ENCODE measurements at regions not wholly inside any gene's neighbourhood (a gene's known extent, or its start where the extent isn't known, plus 50 kb on each side); places are given as distances from the start of the nearest gene placed in this dataset.

GRCh38 chr7:91633013-91633441 is 247.5 kb downstream of the MTERF1 start:
- H3K27me3 ChIP-seq (ENCODE audit: insufficient read depth, low read length, poor library complexity, severe bottlenecking): no peaks in the 10 kb centered on the region
- peaks cover 13% of the 10 kb centered on the region for H3K4me1 ChIP-seq (ENCODE audit: insufficient read depth, low read length, poor library complexity, severe bottlenecking)
- H2AFZ ChIP-seq (ENCODE audit: low read length): no peak overlapping the region
- no peak overlapping the region for H3K4me2 ChIP-seq (ENCODE audit: low read depth, low read length, poor library complexity, severe bottlenecking)
- no peaks in the 10 kb centered on the region for H3K9me2 ChIP-seq (replicated peaks; ENCODE audit: low read depth, low read length)
- H3K79me2 ChIP-seq (ENCODE audit: insufficient read depth, low read length): no peaks in the 10 kb centered on the region
- no peak overlapping the region for H3K4me3 ChIP-seq (ENCODE audit: low read length, poor library complexity, severe bottlenecking)
- no peak for TF ChIP-seq CTCF (conservative IDR thresholded peaks at IDR 0.05; ENCODE audit: low read length)
- TF ChIP-seq EZH2phosphoT487 (IDR thresholded peaks at IDR 0.05; ENCODE audit: borderline replicate concordance): no peak
- no peaks in the 10 kb centered on the region for H4K20me1 ChIP-seq (ENCODE audit: insufficient read depth, low read length, poor library complexity, severe bottlenecking)
- no peaks in the 10 kb centered on the region for H3K36me3 ChIP-seq (ENCODE audit: insufficient read depth, low read length)
- H3F3A ChIP-seq (ENCODE audit: low read depth): no peaks in the 10 kb centered on the region
- no peaks in the 10 kb centered on the region for H3K9me3 ChIP-seq (ENCODE audit: insufficient read depth, low read depth, low read length)
- no peak overlapping the region for H3K9ac ChIP-seq (ENCODE audit: low read depth, low read length, poor library complexity, severe bottlenecking)

- no peaks in the 10 kb centered on the region for H3K36me3 ChIP-seq (ENCODE audit: insufficient read depth, low read length)
- no peak overlapping the region for H3K4me3 ChIP-seq (ENCODE audit: low read length, poor library complexity, severe bottlenecking)
- no peaks in the 10 kb centered on the region for H3K27me3 ChIP-seq (ENCODE audit: insufficient read depth, low read length, poor library complexity, severe bottlenecking)
- no peaks in the 10 kb centered on the region for H3F3A ChIP-seq (ENCODE audit: low read depth)
- no peaks in the 10 kb centered on the region for H3K9me2 ChIP-seq (replicated peaks; ENCODE audit: low read depth, low read length)
- no peaks in the 10 kb centered on the region for H3K79me2 ChIP-seq (ENCODE audit: insufficient read depth, low read length)
- no peaks in the 10 kb centered on the region for H4K20me1 ChIP-seq (ENCODE audit: insufficient read depth, low read length, poor library complexity, severe bottlenecking)
- TF ChIP-seq EZH2phosphoT487 (IDR thresholded peaks at IDR 0.05; ENCODE audit: borderline replicate concordance) (no peak), CTCF (conservative IDR thresholded peaks at IDR 0.05; ENCODE audit: low read length) (no peak)
- H3K4me1 ChIP-seq (ENCODE audit: insufficient read depth, low read length, poor library complexity, severe bottlenecking): peaks cover 13% of the 10 kb centered on the region
- no peak overlapping the region for H3K4me2 ChIP-seq (ENCODE audit: low read depth, low read length, poor library complexity, severe bottlenecking)
- H3K9ac ChIP-seq (ENCODE audit: low read depth, low read length, poor library complexity, severe bottlenecking): no peak overlapping the region
- H3K9me3 ChIP-seq (ENCODE audit: insufficient read depth, low read depth, low read length): no peaks in the 10 kb centered on the region
- H2AFZ ChIP-seq (ENCODE audit: low read length): no peak overlapping the region
Observed at GRCh38 chr7:91634485-91635177, 245.9 kb downstream of the MTERF1 start.

DNA sequence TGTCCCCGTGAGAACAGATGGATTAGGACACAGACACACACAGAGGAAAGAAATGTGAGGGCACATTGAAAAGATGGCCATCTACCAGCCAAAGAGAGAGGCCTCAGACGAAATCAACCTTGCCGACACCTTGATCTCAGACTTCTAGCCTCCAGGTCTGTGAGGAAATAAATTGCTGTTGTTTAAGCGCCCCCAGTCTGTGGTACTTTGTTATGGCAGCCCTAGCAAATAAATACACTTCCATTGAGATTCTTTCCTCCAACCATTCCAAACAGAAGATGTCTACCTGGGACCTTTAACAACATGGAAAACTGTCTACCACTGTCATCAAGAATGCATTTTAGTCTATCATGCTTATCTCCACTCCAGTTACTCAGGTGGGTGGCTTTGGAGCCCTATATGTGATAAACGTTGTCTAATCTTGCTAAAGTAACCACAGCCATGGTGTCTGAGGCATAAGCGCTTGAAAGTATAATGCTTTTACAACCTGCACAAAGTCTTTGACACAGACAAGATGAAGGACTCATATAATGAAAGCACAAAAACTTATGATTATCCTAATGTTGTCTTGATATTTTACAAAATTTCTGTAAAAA is 244.3 kb downstream of the MTERF1 start:
- no peaks in the 10 kb centered on the region for H3K36me3 ChIP-seq (ENCODE audit: insufficient read depth, low read length)
- no peak overlapping the region for H3K9ac ChIP-seq (ENCODE audit: low read depth, low read length, poor library complexity, severe bottlenecking)
- no peaks in the 10 kb centered on the region for H3K9me3 ChIP-seq (ENCODE audit: insufficient read depth, low read depth, low read length)
- H3K9me2 ChIP-seq (replicated peaks; ENCODE audit: low read depth, low read length): no peaks in the 10 kb centered on the region
- H3F3A ChIP-seq (ENCODE audit: low read depth): no peaks in the 10 kb centered on the region
- H2AFZ ChIP-seq (ENCODE audit: low read length): no peak overlapping the region
- no peak overlapping the region for H3K4me2 ChIP-seq (ENCODE audit: low read depth, low read length, poor library complexity, severe bottlenecking)
- H3K4me1 ChIP-seq (ENCODE audit: insufficient read depth, low read length, poor library complexity, severe bottlenecking): peaks cover 13% of the 10 kb centered on the region
- no peak for TF ChIP-seq EZH2phosphoT487 (IDR thresholded peaks at IDR 0.05; ENCODE audit: borderline replicate concordance)
- peak; percentile 81 for TF ChIP-seq CTCF (conservative IDR thresholded peaks at IDR 0.05; ENCODE audit: low read length)
- H3K4me3 ChIP-seq (ENCODE audit: low read length, poor library complexity, severe bottlenecking): no peak overlapping the region
- H3K79me2 ChIP-seq (ENCODE audit: insufficient read depth, low read length): no peaks in the 10 kb centered on the region
- no peaks in the 10 kb centered on the region for H4K20me1 ChIP-seq (ENCODE audit: insufficient read depth, low read length, poor library complexity, severe bottlenecking)
- no peaks in the 10 kb centered on the region for H3K27me3 ChIP-seq (ENCODE audit: insufficient read depth, low read length, poor library complexity, severe bottlenecking)
